CD1c-positive myeloid dendritic cell (primary cell): ENCODE measurements at regions not wholly inside any gene's neighbourhood (a gene's known extent, or its start where the extent isn't known, plus 50 kb on each side); places are given as distances from the start of the nearest gene placed in this dataset.
"Not testable (repeated sequence)": the region's sequence is repeated elsewhere in the genome, so short reads cannot be mapped to it uniquely, and the experiment has no call there.

Experiments
- DNase-seq: peaks from one replicate; pipeline ENCODE4 v3.0.0-alpha.2; 2016; ENCODE audit errors: extremely low spot score

DNA sequence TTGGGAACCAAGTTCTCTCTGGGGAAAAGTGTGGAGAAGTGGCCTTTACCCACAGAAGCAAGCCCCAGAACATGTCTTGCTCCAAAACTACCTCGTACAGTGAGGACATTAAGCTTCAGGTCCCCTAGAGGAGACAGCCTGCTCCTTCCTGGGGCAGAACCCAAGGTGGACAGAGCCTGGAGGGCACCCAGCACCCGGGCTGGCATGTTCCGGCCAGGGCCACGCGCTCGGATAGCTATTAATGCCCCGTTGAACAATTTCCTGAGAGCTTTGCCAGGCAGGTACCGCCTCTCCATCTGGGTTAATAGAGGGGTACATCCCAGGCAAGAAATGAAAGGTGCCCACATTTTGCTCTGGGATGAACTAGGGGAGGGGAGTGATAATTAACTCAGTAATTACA, 169.0 kb upstream of the GRK3 start:
- no peak for DNase-seq

DNA sequence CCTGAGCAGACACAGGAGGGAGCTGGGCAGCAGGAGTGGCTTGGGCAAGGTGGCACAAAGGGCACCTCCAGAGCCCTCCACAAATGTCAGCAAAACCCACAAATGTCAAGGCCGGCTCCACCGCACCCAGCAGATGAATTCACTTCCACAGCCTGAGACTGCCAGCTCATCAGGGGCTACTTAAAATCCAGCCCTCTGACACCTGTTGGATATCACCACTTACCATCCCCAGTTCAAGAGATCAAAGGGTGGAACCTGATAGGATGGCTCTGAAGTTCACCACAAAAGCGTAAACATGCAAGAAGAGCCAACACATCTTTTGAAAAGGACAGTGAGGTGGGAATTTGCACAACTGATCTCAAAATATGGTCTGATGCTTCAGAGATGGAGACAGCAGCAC, 168.6 kb upstream of the GRK3 start:
- no peak for DNase-seq

DNA sequence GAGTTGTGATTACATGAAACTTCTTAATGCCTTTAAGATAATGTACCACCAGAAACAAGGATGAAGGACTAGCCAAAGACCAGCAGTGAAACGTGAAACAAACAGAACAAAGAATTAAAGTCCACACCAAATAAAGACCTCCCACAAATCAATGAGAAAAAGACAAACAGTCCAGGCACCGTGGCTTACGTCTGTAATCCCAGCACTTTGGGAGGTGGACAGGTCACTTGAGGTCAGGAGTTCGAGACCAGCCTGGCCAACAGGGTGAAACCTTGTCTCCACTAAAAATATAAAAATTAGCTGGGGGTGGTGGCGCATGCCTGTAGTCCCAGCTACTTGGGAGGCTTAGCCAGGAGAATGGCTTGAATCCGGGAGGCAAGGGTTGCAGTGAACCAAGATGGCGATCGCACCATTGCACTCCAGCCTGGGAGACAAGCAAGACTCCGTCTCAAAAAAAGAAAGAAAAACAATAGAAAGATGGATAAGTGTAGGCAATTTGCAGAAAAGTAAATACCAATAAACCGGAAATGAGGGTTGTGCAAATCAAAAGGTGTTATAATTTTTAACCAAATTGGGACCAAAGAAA, 167.8 kb upstream of the GRK3 start:
- DNase-seq = no peak

DNA sequence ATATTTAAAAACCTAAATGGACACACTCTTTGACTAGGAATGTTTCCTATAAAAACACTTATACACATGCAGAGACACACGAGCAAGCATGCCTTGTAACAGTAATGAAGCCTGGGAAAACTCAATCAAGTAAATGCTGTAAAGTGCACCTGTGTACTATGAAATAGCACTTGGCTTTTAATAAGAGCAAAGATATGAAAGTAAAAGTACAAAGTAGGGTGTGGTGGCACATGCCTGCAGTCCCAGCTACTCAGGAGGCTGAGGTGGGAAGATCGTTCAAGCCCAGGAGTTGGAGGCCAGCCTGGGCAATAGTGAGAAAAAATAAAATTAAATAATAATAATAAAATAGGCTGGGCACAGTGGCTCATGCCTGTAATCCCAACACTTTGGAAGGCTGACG, 166.9 kb upstream of the GRK3 start:
- DNase-seq = no peak

DNA sequence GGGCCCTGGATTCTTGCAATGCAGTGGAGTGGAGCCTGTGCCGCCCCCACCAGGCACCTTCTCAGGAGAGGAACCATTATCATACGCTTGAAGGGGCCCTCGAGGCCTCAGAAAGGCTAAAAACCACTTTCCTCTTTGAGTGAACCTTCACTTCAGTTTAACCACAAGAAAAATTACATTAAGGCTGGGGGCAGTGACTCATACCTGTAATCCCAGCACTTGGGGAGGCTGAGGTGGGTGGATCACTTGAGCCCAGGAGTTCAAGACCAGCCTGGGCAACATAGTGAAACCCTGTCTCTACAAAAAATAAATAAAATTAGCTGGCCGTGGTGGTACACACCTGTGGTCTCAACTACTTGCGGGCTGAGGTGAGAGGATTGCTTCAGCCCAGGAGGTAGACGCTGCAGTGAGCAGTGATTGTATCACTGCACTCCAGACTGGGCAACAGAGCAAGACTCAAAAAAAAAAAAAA, 165.8 kb upstream of the GRK3 start:
- peak; percentile 7 for DNase-seq

DNA sequence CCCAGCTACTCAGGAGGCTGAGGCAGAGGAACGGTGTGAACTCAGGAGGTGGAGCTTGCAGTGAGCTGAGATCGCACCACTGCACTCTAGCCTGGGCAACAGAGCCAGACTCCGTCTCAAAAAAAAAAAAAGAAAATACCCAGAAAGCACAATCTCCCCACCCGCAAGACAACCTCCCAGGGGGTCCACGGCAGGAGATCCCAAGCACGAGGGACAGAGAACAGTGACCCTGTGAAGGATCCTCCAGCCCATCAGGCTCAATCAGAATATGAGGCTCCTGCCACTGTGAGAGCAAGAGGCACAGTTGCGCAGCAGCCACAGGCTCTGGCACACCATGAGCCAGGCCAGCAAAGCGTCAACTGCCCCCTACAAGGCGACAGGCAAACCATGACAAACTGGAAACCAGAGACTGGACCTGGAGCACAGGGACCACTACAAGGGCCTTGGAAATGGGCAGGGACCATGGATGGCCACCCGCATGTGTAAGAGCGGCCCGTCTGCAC, 164.8 kb upstream of the GRK3 start:
- no peak for DNase-seq

DNA sequence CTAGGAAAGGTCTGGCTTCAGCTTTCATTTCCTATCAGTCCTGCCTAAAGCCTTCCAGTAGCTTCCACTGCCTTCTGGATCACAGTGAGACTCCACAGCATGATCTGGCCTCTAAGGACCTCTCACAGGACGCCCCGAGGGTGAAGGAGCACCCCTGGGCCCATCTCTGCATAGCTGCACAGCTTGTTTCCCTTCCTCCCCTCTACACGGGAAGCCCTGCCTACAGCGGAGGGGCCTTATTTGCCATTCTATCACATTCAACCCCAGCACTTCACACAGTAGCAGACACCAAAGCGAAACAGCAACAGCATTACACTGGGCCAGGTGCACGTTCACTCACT, 162.3 kb upstream of the GRK3 start:
- DNase-seq = no peak

DNA sequence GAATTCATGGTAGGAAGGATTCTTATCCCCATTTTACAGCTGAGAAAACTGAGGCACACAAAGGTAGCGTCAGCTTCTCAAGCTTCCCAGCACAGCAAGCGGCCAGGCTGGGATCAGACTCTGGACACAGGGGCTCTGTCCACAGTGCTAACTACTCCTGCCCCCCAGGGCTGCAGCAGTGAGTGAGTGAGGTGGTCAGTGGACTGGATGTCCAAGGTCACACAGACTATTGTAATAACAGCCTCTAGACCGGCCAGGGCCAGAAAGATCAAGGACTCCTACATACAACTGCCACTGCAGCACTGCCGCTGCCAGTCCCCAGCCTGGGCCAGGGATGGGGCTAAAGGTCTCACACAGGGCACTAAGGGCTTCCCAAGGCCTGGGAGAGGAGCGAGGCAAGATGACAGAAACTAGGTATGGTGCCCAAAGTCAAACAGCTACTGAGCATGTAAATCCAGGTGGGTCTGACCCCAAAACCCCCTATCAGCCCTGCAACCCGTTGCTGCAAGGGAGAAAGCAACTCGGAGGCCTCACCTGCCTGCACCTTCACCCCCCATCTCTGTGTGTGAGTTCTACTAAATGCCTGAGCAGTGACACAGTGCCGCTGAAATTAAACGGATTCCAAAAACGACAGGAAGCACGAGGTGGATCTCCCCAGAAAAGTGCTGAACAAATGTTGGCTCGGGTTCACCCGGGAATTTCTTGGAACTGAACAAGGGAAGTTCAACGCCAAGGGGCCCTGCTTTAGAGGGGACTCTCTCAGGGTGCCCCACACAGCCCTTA, 161.8 kb upstream of the GRK3 start:
- peak; percentile 4 for DNase-seq

DNA sequence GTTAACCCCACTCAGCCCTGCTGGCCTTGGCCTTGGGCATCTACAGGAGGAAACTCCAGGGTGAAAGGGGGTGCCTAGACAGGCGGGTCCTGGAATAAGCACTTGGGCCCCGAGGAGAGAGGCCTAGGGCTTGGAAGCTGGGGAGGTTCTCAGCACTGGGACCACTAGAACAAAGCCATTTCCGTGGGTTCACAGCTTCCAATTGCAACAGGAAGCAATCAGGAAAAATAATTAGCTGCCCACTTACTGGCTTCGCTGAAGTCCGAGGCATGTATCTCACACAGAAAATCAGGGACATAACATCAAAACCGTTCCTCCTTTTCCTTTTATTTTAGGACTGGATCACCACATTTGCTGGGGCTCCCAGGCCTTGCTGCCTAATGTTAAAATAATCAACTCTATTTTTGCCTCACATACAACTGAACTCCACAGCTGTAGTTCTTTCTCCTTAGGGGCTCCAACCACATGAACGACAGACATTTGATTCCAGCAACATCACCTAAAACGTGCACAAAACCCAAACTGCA, 161.1 kb upstream of the GRK3 start:
- no peak for DNase-seq

DNA sequence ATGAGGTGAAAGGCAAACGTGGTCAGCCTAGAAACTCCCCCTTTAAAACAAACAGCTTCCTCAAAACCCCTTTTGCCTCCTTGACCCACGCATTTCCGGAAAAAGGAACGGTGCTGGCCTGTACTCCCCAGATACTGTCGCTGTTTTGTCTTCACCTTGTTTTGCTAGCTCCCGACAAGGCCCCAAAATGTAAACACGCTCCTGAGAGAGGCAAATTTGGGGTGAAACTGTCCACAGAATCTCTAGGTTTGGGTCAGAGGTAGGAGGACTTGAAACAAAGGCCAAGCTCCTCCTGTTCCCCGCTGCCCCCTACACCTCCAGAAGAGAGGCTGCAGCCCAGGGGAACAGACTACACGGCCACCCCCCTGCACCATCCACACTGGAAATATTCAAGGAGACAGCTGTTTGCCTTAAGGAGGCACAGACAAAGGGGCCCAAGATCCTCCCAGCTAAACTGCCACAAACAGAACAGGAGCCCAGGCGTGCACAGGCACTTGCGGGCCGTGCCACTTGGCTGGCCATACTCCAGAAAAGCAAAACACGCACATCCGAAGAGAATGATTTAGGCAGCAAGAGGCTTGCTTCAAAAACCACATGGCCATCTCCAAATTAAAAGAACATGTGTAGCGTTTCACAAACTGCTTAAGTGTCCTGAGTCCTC, 160.5 kb upstream of the GRK3 start:
- peak; percentile 71 for DNase-seq

DNA sequence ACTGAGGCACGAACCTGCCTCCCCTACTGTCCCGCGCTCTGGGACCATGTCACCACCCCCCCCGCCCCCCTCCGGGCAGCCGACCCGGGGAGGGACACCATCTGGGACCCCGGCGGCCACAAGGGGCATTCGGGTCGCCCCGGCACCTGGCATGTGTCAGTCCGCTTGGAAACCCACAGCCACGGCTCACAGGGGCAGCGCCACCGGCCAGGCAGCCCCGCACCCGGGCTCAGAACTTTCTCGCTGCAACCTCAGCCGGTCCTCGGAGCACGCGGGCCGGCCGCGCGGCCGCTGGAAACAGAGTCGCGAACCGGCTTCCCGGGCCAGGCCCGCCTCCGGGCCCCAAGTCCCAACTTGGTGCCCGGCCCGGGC, 159.9 kb upstream of the GRK3 start:
- no peak for DNase-seq

DNA sequence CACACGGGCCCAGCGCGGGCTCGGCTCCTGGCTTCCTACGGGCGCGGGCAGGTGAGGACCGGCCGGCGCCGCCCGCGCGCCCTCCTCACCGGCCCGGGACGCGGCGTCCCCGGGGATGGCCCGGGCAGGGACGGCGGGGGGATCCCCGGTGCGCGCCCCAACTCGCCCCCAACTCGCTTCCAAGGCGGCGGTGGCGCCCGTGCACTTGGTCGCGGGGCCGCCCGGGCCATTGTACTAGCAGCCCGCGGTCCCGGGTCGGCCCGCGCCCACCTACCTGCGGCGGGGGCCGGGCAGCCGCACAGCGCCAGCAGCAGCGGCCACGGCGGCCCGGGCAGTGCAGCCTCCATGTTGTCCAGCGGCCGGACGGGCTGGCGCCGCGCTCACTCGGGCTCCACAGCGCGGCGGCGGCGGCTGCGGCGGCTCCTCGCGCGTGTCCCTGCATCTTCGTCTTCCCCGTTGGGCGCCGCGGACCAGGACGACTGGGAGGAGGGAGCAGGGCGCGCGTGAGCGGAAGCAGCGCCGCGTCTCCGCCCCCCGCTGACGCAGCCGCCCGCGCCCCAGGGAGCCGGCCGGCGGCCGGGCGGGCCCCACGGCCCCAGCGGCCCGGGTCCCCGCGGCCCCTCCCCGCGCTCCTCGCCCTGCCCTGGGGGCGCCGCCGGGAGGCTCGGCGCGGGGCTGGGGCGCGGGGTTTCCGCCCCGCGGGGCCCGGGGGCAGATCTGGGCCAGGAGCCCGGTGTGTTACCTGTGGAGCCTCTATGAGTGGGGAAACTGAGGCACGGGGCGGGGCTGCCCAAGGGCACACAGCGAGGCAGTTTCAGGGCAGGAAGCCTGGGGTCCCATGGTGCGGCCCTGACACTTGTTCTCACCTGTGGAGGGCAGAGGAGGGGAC, 159.3 kb upstream of the GRK3 start:
- peak; percentile 91 for DNase-seq

DNA sequence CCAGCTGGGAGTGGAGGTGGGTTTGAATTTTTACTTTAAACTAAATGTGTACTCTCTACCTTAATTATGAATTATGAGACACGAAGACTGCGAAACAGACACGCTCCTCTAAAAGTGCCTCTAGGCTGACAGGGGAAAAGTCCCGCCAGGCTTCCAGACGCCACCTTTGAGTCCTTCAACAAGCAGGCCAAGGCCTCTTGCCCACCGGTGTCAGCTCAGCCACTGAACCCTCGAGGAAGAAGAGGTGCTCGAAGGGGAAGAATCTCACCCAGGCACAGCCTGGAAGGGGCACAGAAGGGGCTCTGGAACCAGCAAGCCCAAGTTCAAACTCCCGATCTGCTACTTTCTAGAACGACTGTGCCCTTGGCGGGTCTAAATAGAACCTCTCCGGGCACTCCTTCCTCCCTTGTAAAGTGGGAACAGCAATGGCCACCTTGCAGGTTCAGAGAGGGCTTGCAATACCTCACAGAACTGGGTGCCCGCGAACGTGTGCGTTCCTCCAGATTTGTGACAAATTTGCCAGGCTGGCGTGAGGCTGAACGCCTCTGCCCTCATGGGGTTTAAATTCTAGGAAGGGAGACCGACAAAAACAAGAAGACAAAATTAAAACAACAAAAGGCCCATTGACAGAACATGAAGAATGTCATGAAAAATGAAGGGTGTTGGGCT, 158.5 kb upstream of the GRK3 start:
- no peak for DNase-seq

DNA sequence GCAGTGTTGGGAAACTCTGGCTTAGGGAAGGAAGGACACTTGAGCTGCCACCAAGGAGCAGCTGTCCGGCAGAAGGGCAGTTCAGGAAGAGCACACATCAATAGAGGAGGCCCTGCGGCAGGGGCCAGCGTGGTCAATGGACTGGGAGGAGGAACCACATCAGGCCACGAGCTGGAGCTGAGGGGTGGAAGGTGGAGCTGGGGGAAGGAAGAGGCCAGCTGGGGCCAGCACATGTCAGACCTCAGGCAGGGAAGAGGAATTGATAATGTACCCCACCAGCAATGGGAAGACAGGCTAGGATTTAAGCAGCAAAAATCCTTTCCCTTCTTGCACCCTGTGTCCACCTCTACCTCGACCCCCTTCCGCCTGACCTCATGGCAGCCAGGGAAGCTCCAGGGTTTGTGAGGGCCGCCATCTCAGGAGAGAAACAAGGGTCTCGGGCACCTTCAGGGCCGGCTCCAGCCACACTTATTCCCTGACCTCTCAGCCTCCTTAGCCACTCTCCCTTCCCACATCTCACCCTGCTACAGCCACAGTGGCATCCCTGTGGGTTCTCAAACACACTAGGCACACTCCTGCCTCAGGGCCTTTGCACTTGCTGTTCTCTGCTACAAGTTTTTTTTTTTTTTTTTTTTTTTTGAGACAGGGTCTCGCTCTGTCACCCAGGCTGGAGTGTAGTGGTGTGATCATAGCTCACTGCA, 157.8 kb upstream of the GRK3 start:
- peak; percentile 47 for DNase-seq

DNA sequence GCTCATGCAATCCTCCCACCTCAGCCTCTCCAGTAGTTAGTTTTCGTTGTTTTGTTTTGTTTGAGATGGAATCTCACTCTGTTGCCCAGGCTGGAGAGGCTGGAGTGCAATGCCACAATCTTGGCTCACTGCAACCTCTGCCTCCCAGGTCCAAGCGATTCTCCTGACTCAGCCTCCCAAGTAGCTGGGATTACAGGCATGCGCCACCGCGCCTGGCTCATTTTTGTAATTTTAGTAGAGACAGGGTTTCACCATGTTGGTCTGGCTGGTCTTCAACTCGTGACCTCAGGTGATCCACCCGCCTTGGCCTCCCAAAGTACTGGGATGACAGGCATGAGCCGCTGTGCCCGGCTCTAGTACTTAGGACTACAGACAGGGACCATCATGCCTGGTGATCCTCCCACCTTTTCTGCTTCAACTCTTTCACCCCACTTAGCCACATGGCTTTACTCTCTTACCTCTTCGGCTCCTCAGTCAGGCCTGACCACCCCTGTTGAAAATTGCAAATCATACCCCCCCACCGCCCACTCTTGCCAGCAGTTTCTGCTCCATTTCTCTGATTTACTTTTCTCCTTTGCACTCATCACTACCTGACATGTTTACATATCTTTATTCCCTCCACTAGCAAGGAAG, 157.1 kb upstream of the GRK3 start:
- no peak for DNase-seq

DNA sequence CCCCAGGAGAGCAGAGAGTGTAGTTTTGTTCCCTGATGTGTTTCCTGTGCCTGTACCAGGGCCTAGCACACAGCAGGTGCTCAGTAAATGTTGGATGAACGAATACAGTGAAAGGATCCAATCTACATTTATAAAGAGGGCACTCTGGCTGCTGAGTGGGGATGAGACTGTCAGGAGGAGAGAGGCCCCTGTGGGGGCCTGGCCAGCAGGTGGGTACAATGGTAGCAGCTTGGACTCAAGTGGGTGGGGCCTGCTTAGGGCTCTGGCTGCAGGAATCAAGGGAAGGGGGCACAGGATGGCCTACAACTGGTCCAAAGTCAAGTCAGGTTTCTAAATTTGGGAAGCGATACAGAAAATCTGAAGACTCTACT, 156.6 kb upstream of the GRK3 start:
- DNase-seq = no peak

DNA sequence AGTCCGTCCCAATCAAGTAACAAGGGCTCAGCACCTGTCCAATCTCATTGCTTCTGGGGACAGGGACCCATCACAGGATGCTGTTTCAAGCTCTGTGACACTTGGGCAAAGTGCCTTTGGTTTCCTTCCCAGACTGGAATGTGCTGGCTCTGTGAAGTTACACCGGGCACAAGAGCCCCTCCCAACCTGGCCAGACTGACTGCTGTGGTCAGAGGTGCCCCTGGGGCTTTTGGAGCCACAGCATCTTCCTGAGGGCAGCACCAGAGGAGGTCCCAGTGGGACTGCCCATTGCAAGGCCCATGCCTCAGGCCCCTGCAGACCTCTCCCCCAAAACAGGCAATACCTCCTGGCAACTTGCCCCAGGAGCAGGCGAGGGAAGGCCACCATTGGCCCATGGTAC, 155.2 kb upstream of the GRK3 start:
- no peak for DNase-seq

DNA sequence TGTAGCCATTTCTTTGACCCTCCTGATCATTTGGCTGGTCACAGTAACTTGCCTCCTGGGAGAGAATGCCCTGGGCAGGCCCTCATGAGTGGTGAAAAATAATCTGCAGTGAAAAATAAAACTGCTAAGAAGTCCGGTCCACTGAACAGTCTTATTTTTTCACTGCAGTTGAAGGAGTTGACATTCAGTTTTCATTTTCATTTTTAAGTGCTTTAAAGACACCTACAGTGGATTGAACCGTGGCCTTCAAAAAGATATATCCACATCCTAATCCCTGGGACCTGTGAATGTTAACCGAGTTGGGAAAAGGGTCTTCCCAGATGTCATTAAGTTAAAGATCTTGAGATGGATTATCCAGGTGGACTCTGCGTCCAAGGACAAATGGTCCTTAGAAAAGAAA, 153.6 kb upstream of the GRK3 start:
- no peak for DNase-seq

DNA sequence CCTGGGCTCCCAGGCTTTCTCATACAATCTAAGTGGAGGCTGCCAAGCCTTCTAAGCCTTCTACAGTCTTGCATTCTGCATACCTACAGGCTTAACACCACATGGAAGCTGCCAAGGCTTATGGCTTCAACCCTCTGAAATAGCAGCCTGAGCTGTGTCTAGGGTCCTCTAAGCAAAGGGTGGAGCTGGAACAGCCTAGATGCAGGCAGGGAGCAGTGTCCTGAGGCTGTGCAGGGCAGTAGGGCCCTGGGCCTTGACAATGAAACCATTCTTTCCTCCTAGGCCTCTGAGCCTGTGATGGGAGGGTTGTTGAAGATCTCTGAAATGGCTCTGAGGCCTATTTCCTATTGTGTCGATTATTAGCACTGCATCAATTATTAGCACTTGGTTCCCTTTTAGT, 150.9 kb upstream of the GRK3 start:
- DNase-seq = no peak

DNA sequence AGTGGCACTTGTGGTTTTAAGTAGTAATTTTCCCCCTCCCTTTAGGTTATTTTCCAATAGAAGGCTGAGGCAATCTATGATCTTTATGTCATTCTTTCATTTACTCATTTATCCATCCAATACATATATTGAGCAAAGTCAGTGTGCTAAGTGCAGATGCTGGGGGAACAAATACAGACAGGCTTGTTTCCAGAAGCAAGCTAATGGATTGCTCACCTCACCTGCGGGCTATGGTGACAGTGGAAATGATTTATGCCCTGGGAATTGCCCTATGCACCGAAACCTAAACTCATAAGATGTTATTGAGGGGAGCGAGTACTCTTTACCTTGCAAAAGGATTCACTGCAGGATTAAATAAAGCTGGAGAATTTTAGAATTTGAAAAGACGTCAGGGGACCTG, 148.7 kb upstream of the GRK3 start:
- not testable (repeated sequence) for DNase-seq
